M059J (cell line): ENCODE measurements at regions not wholly inside any gene's neighbourhood (a gene's known extent, or its start where the extent isn't known, plus 50 kb on each side); places are given as distances from the start of the nearest gene placed in this dataset.
"Not testable (repeated sequence)": the region's sequence is repeated elsewhere in the genome, so short reads cannot be mapped to it uniquely, and the experiment has no call there.

Experiments
- DNase-seq: peaks from one replicate; pipeline ENCODE4 v3.0.0-alpha.2; 2012; ENCODE audit warnings: low read depth

DNA sequence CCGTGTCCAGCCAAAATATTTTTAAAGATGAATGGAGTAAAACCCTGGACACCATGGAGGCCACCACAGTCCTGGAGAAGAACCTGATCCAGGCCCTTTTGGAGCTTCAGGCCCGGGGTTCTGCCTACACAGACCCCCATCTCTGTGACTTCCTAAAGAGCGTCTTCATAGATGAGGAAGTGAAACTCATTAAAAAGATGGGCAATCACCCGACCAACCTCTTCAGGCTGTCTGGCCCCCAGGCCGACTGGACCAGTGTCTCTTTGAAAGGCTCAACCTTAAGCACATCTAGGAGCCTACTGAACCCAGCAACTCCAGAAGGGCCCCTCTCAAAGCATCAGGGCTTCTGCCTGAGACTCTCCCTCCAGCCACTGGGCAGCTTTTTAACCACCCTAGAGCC lies 107.9 kb upstream of the FAM174B start:
- DNase-seq = no peak

DNA sequence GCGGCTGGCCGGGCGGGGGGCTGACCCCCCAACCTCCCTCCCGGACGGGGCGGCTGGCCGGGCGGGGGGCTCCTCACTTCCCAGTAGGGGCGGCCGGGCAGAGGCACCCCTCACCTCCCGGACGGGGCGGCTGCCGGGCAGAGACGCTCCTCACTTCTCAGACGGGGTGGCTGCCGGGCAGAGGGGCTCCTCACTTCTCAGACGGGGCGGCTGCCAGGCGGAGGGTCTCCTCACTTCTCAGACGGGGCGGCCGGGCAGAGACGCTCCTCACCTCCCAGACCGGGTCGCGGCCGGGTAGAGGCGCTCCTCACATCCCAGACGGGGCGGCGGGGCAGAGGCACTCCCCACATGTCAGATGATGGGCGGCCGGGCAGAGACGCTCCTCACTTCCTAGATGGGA lies 112.6 kb upstream of the FAM174B start:
- not testable (repeated sequence) for DNase-seq

DNA sequence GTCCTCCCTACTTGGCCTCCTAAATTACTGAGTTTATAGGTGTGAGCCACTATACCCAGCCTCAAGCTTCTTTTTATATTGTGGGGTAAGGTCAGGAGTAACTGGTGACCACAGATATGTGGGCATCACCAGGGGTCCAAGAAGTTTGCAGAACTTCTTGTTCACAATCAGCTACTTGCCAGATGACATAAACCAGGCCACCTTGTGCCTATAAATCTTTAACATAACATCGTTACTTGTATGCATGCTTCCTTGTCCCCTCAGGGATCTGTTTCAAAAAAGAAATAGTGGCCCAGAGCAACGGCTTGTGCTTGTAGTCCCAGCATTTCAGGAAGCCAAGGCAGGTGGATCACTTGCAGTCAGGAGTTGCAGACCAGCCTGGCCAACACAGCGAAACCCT lies 115.1 kb upstream of the FAM174B start:
- no peak for DNase-seq

DNA sequence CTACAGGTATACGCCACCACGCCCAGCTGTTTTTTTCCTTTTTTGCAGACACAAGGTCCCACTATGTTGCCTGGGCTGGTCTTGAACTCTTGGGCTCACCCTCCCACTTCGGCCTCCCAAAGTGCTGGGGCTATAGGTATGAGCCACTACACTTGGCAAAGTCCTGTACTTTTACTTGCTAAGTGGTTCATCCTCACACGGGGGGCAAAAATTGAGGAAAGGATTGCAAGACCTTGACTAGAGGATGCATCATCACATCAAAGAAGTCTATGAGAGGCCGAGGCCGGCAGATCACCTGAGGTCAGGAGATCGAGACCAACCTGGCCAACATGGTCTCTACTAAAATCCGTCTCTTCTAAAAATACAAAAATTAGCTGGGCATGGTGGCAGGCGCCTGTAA lies 116.5 kb upstream of the FAM174B start:
- DNase-seq = no peak

DNA sequence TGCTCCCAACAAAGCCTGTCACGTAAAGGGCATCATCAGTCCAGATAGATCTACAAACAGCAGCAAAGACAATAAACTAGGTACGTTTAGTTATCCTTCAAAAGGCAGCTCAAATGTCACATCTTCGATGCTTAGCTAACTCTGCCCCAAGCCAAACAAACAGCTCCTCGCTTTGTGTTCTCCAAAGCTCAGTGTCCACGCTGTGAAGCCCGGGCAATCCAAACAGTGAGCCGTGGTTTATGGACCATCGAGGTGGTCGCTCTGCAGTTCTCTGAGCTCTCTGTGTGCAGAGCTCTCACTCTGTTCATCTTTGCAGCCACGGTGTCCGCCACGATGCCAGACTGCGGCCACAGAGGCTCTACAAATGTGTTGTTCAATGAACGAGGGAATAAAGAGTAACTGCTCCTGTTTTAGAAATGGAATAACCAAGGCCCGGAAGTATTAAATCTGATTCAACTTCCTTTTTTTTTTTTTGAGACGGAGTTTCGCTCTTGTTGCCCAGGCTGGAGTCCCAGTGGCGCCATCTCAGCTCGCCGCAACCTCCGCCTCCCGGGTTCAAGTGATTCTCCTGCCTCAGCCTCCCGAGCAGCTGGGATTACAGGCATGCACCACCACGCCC lies 117.2 kb upstream of the FAM174B start:
- no peak for DNase-seq

DNA sequence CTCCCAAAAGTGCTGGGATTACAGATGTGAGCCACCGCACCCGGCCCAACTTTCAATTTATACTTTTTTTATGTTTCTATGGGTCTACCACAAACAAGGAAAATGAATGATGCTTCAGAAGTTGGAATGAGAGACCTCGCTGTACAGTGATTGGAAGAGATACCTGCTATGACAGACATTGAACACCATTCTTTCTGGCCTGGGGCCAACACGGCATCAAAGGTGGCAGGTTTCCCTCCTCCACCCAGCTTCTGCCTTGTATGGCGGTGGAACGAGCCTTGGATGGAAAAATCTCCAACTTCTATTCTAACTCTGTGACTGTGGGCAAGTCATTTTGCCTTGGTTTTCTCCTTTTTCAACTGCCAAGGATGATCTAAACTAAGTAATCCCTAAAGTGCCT lies 117.8 kb upstream of the FAM174B start:
- no peak for DNase-seq

DNA sequence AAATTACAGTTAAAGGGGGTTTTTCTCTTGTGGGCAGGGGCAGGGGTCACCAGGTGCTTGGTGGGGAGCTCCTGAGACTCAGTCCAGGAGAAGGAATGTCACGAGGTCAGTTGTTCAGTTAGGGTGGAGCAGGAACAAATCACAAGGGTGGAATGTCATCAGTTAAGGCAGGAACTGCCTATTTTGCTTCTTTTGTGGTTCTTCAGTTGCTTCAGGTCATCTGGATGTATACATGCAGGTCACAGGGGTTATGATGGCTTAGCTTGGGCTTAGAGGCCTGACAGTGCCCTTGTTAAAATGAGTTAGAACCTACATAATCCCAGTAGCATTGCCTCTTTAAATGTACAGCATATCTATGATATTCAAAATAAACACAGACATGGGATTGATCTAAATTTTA lies 120.2 kb upstream of the CHD2 start:
- no peak for DNase-seq

DNA sequence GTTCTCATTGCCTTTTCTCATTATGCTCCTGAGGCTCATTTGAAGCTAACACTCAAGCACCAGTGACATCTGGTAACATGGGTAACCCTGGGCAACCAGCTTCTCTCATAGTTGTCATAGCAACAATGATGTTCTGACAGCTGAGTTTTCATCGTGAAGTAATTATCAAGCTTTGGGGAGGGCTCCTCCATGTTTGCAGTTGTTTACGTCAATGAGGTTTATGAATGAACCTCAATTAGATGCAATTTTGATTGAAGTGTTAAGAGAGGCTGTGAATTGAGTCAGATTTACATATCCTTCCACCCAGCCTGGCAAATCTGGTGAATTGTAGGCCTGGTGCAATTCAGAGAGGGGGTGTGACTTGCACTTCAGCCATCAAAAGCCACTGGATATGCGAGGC lies 119.3 kb upstream of the CHD2 start:
- DNase-seq = no peak

DNA sequence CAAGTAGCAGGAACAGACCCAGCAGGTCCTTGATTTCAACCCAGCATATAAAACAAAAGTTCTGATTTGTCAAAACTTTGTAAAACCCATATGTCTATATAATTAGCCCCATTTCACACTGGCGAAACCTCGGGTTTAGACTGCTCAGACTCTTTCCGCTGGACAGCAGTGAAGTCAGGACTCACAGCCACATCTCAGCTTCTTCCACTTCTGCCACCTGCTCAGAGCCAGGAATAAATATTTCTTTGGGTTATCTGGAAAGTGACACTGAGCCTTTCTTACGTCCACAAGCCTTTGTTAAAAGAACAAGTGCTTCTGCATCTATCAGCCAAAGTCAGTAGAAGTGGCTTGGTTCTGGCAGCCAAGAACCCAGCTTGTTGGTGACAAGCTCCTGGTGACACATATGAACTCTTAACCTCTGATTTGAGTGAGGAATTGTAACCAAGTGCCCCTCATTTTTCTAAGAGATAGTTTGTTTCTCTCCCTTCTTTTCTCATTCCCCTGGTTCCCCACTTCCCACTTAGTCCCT lies 118.1 kb upstream of the CHD2 start:
- no peak for DNase-seq

DNA sequence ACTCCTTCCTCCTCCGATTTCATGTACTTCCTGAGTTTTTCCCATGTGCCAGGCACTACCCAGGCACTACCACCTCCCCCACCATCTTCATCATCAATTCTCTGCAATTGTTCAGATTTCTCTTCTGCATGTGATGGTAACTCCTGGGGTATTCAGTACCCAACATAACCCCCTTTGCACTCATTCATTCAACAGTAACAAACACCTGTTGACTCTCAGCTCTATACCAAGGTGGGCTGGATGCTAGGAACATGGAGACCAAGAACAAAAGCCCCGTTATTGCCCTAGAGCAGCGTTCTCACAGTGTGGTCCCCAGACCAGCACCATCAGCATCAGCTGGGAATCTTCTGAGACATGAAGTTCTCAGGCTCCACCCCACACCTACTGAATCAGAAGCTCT lies 113.0 kb upstream of the CHD2 start:
- no peak for DNase-seq

DNA sequence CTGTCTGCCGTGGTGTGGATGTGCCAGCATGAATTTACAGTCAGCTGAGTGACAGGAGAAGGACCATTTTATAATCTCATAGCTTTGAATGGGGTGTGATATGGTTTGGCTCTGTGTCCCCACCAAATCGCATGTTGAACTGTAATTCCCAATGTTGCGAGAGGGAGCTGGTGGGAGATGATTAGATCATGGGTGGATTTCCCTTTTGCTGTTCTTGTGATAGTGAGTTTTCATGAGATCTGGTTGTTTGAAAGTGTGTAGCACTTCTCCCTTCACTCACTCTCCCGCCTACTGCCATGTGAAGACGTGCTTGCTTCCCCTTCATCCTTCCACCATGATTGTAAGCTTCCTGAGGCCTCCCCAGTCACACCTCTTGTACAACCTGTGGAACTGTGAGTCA lies 111.9 kb upstream of the CHD2 start:
- no peak for DNase-seq

DNA sequence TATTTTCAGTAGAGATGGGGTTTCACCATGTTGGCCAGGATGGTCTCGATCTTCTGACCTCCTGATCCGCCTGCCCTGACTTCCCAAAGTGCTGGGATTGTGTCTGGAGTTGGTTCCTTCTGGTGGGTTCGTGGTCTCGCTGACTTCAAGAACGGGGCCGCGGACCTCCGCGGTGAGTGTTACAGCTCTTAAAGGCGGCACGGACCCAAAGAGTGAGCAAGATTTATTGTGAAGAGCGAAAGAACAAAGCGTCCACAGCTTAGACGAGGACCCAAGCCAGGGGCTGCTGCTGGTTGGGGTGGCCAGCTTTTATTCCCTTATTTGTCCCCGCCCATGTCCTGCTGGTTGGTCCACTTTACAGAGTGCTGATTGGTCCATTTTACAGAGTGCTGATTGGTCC lies 111.3 kb upstream of the CHD2 start:
- DNase-seq = not testable (repeated sequence)

DNA sequence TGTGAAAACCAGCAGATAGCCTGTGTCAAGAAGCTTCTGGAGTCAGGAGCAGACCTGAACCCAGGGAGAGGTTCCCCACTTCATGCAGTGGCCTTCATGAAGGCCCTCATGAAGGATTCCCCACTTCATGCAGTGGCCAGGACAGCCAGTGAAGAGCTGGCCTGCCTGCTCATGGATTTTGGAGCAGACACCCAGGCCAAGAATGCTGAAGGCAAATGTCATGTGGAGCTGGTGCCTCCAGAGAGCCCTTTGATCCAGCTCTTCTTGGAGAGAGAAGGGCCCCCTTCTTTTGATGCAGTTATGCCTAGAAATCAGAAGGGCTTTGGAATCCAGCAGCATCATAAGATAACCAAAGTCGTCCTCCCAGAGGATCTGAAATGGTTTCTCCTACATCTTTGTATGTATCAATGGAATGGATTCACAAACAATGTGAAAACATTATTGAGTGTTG lies 103.9 kb upstream of the CHD2 start:
- no peak for DNase-seq

DNA sequence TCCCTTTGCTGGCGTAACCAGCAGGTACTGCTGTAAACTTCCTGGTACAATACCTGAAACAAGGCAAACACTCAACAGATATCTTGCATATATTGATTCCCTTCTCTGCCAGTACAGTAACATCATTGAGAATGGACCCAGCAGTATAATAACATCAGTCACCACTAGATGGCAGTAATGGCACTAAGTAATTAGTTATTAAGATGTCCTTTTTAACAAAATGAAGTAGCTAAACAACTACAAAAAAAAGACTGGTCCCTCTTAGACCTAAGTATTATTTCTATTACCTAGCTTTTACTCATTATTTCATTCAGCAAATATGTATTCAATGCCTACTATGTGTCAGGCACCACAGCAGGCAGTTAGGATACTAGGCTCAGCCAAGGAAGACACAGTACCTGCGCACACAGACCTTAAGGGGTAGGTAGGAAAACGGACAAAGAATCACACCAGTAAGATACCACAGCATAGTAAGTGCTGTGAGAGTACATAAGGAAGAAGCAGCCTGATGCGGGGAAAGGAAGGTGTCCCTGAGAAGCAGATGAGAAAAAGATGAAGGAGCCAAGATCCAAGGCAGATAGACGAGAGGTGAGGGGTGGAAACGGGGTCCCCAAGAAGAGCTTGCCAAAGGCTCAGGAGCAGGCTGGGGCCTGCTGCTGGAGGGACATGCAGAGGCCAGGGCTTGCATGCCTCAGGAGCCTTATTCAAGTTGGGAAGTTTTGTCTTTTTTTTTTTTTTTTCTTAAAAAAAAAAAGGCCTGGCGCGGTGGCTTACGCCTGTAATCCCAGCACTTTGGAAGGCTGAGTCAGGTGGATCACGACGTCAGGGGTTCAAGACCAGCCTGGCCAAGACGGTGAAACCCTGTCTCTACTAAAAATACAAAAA lies 102.7 kb upstream of the CHD2 start:
- DNase-seq = peak; percentile 75

DNA sequence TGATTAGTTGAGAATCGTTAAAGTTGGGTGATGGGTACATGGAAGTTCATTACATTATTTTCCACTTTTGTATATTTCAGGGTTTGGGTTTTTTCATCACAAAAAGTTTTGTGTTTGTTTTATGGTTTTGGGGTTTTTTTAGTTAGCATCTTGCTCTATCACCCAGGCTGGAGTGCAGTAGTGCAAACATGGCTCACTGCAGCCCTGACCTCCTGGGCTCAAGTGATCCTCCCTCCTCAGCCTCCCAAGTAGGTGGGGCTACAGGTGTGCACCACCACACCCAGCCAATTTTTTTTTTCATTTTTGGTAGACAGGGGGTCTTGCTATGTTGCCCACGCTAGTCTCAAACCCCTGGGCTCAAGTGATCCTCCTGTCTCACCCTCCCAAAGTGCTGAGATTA lies 100.1 kb upstream of the CHD2 start:
- no peak for DNase-seq

DNA sequence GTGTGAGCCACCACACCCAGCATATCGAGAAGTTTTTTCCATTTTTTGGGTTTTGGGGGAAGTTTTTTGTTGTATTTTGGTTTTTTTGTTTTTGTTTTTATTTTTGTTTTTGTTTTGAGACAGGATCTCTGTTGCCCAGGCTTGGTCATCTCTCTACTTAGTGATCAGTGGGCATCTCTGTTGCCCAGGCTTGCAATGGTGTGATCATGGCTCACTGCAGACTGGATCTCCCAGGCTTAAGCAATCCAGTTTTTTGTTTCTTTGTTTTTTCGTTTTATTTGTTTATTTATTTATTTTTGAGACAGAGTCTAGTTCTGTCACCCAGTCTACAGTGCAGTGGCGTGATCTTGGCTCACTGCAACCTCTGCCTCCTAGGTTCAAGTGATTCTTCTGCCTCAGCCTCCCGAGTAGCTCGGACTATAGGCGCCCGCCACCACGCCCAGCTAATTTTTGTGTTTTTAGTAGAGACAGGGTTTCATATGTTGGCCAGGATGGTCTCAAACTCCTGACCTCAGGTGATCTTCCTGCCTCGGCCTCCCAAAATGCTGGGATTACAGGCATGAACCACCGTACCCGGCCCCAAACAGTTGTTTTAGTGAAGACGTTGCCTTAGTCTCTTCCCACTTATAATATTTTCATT lies 99.6 kb upstream of the CHD2 start:
- DNase-seq = not testable (repeated sequence)

DNA sequence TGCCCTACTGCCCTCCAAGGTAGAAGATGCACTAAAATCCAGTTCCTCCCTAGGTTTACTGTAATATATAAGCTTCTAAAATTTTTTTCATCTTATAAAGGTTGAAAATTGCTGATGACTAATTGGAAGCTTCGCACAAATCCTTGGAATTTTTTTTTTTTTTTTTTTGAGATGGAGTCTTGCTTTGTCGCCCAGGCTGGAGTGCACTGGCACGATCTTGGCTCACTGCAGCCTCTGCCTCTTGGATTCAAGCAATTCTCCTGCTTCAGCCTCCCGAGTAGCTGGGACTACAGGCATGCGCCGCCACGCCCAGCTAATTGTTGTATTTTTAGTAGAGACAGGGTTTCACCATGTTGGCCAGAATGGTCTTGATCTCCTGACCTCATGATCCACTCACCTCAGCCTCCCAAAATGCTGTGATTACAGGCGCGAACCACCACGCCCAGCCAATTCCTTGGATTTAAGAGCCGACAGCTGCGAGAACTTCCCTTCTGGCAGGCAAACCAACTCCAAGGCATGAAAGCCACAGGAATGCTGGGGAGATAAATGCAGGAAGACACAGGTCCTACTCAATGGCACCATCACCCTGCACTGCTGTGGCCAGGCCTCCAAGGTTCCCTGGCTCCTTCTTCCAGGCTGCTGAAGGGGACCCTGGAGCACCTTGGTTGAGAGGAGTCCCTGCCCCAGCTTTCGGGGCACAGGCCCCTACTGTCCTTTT lies 98.9 kb upstream of the CHD2 start:
- DNase-seq = peak; percentile 92

DNA sequence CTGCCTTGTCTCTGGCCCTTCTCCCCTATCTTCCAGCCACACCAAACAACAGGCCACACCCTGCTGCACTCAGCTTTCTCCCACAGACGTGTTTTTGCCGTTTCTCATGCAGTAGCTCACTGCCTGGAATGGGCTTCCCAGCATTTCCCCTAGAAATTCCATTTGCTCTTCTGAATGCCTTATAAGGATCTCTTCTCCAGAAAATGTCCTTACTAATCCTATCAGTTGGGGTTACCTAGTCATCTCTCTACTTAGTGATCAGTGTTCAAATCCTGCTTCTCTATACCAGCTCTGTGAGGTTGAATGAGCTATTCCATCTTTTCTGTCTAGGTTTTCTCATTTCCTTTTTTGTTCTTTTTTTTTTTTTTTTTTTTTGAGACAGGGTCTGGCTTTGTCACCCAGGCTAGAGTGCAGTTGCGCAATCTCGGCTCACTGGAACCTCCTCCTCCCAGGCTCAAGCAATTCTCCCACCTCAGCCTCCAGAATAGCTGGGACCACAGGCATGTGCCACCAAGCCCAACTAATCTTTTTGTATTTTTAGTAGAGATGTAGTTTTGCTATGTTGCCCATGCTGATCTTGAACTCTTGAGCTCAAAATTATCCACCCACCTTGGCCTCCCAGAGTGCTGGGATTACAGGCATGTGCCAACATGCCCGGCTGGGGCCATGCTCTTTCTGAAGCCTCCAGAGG lies 98.2 kb upstream of the CHD2 start:
- DNase-seq = peak; percentile 90

DNA sequence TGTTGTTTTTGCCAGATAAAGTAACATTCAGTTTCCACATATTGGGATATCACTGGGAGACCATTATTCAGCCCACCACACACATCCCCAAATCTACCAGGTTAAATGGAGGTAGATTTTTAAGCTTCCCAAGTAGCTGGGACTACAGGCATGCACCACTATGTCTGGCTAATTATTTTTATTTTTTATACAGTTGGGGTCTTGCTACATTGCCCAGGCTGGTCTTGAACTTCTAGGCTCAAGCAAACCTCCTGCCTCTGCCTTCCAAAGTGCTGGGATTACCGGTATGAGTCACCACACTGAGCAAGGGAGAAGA lies 96.6 kb upstream of the CHD2 start:
- no peak for DNase-seq

DNA sequence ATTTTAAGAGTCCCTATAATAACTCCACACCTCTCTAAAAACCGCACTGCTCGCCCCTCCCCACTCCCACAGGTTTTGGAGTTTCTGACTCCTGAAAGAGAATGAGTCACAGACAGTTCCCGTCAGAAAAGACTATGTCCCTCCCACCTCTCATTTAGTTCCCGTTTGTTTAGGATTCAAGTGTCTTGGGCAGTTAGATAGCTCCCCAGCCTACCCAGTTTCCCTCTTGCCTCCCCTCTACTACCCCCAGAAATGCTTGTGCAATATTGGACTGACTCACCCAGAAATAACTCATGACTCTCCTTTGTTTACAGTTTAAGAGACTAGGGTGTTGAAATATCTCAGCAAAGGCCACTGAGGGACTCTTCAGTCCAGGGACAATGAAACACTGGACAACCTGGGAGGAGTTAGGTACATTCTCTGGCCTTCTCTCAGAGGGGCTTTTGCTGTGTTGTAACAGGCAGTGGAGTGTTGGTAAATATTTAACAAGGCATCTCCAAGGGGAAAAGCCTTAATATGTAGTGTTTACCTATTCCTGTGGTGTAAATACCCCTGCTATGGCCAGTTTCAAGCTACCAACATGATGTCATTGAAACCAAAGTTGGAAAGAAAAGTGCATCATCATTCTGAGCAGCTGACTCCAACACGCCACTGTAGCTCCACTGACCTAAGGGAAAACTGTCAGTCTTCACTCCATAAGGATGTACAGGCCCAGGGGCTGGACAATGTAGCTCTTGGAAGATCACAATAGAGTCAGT lies 96.1 kb upstream of the CHD2 start:
- peak; percentile 100 for DNase-seq

DNA sequence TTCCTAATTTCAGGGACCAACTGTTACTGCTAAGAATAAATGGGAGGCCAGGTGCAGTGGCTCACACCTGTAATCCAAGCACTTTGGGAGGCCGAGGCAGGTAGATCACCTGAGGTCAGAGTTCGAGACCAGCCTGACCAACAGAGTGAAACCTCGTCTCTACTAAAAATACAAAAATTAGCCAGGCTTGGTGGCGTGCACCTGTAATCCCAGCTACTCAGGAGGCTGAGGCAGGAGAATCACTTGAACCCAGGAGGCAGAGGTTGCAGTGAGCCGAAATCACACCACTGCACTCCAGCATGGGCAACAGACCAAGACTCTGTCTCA lies 95.6 kb upstream of the CHD2 start:
- DNase-seq = not testable (repeated sequence)
